ENCODE measurements at regions not wholly inside any gene's neighbourhood (a gene's known extent, or its start where the extent isn't known, plus 50 kb on each side); places are given as distances from the start of the nearest gene placed in this dataset.

DNA sequence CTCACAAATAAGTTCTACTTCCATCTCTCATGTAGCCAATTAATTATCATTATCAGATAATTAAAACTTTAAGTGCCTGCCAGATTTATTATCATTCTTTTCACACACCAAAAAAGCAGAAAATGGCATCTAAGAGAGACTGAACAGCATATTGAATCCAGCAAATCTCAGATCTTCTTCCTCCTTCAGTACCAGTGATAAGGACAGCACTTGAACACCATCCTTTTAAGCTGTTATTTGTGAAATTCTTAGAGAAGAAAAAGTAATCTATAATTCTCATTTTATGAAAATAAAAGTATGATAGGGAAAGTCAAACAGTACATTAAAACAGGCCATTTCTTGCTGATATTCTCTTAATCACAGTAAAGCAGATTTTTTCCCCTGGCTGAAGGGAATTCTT lies 104.5 kb downstream of the ELAPOR2 start:
- ChIA-PET POLR2A (no interaction called here), CTCF (no interaction called here)
- H3K27me3 ChIP-seq (replicated peaks in 1 of 2; ENCODE audit: control insufficient read depth in 2 of 2, extremely low read depth in 1 of 2, insufficient read depth in 2 of 2, low read length in 1 of 2): no peaks in the 10 kb centered on the region
- peaks cover 7% of the 10 kb centered on the region for H3K36me3 Mint-ChIP-seq
- peaks cover 0 to 2% (median 0%) of the 10 kb centered on the region in 3 donors for H3K9me3 Mint-ChIP-seq
- H3K36me3 ChIP-seq (ENCODE audit: control insufficient read depth in 2 of 2, extremely low read depth in 1 of 2, insufficient read depth in 1 of 2, low read length in 1 of 2): no peaks in the 10 kb centered on the region
- peaks cover 6% of the 10 kb centered on the region in 2 donors for H3K27me3 Mint-ChIP-seq
- H3K4me3 Mint-ChIP-seq: no peak overlapping the region
- no peak overlapping the region for H3K27ac Mint-ChIP-seq
- no peaks in the 10 kb centered on the region for H3K9me3 ChIP-seq
- no peak overlapping the region for H3K4me3 ChIP-seq (ENCODE audit: control insufficient read depth in 1 of 2, extremely low read depth in 1 of 2, low read length in 1 of 2)
- ATAC-seq (replicated peaks in 1 of 4) (no peak), DNase-seq (no peak)
- H3K4me1 Mint-ChIP-seq: peaks cover 0 to 14% (median 10%) of the 10 kb centered on the region in 3 donors
- no peaks in the 10 kb centered on the region for H3K4me1 ChIP-seq (ENCODE audit: control insufficient read depth in 1 of 2, extremely low read depth in 1 of 2, insufficient read depth in 2 of 2, low read length in 2 of 2)
- H3K27ac ChIP-seq (ENCODE audit: low read length): no peak overlapping the region

- Mint-ChIP-seq H3K27me3 (peaks cover 0 to 6% of the 10 kb centered on the region in 2 donors), H3K9me3 (no peaks in the 10 kb centered on the region), H3K36me3 (no peaks in the 10 kb centered on the region), H3K27ac (no peak overlapping the region), H3K4me3 (no peak overlapping the region), H3K4me1 (peaks cover 0 to 14% (median 10%) of the 10 kb centered on the region in 3 donors)
- Histone ChIP-seq H3K27me3 (replicated peaks in 1 of 2; ENCODE audit: control insufficient read depth in 2 of 2, extremely low read depth in 1 of 2, insufficient read depth in 2 of 2, low read length in 1 of 2) (no peaks in the 10 kb centered on the region), H3K4me3 (ENCODE audit: control insufficient read depth in 1 of 2, extremely low read depth in 1 of 2, low read length in 1 of 2) (no peak overlapping the region), H3K9me3 (no peaks in the 10 kb centered on the region), H3K36me3 (ENCODE audit: control insufficient read depth in 2 of 2, extremely low read depth in 1 of 2, insufficient read depth in 1 of 2, low read length in 1 of 2) (no peaks in the 10 kb centered on the region), H3K27ac (ENCODE audit: low read length) (no peak overlapping the region), H3K4me1 (ENCODE audit: control insufficient read depth in 1 of 2, extremely low read depth in 1 of 2, insufficient read depth in 2 of 2, low read length in 2 of 2) (no peaks in the 10 kb centered on the region)
- DNase-seq (no peak), ATAC-seq (replicated peaks in 1 of 4) (no peak)
- WGBS (ENCODE audit: insufficient coverage): 80% methylated on average over 1 of the region's 3 CpGs
- CTCF ChIA-PET: no interaction called here
- POLR2A ChIA-PET: interaction anchor here (0.5 to 0.6 kb wide), 3 partner anchors 11 to 326 kb away, joined by 3 read pairs; no protein-coding TSS in a partner anchor
These were observed 105.7 kb downstream of the ELAPOR2 start for GRCh38 chr7:86953653-86954336.

DNA sequence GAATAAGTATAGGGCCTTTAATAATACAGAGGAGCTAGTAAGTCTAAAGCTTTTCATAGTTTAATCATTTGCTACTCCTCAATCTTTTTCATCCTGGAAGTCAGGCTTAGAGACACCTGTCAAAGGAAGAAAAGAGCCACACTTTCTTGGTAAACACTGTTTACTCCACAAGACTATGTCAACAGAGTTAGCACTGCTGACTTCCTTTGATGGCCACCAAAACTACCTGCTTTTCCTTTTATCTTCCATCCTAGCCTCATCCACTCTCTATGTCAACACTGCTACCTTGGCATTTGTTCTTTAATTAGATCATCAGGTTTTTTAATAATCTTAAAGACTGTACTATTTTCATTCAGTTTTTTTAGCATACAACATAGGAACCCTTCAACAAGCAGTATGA lies 106.2 kb downstream of the ELAPOR2 start:
- Histone ChIP-seq H3K27ac (ENCODE audit: low read length) (no peak overlapping the region), H3K4me3 (ENCODE audit: control insufficient read depth in 1 of 2, extremely low read depth in 1 of 2, low read length in 1 of 2) (no peak overlapping the region), H3K9me3 (no peaks in the 10 kb centered on the region), H3K27me3 (replicated peaks in 1 of 2; ENCODE audit: control insufficient read depth in 2 of 2, extremely low read depth in 1 of 2, insufficient read depth in 2 of 2, low read length in 1 of 2) (no peaks in the 10 kb centered on the region), H3K36me3 (ENCODE audit: control insufficient read depth in 2 of 2, extremely low read depth in 1 of 2, insufficient read depth in 1 of 2, low read length in 1 of 2) (no peaks in the 10 kb centered on the region), H3K4me1 (ENCODE audit: control insufficient read depth in 1 of 2, extremely low read depth in 1 of 2, insufficient read depth in 2 of 2, low read length in 2 of 2) (no peaks in the 10 kb centered on the region)
- CTCF ChIA-PET: no interaction called here
- ATAC-seq (replicated peaks in 1 of 4): no peak
- Mint-ChIP-seq H3K4me3 (no peak overlapping the region), H3K27me3 (peaks cover 0 to 6% of the 10 kb centered on the region in 2 donors), H3K36me3 (no peaks in the 10 kb centered on the region), H3K27ac (no peak overlapping the region), H3K4me1 (peaks cover 0 to 14% (median 10%) of the 10 kb centered on the region in 3 donors), H3K9me3 (no peaks in the 10 kb centered on the region)
- DNase-seq: no peak
- POLR2A ChIA-PET: interaction anchor here (0.5 kb wide), 2 partner anchors 10 to 327 kb away, joined by 3 read pairs; no protein-coding TSS in a partner anchor

- Histone ChIP-seq H3K4me1 (ENCODE audit: control insufficient read depth in 1 of 2, extremely low read depth in 1 of 2, insufficient read depth in 2 of 2, low read length in 2 of 2) (no peaks in the 10 kb centered on the region), H3K27ac (ENCODE audit: low read length) (no peak overlapping the region), H3K36me3 (ENCODE audit: control insufficient read depth in 2 of 2, extremely low read depth in 1 of 2, insufficient read depth in 1 of 2, low read length in 1 of 2) (no peaks in the 10 kb centered on the region), H3K27me3 (replicated peaks in 1 of 2; ENCODE audit: control insufficient read depth in 2 of 2, extremely low read depth in 1 of 2, insufficient read depth in 2 of 2, low read length in 1 of 2) (no peaks in the 10 kb centered on the region), H3K9me3 (no peaks in the 10 kb centered on the region), H3K4me3 (ENCODE audit: control insufficient read depth in 1 of 2, extremely low read depth in 1 of 2, low read length in 1 of 2) (no peak overlapping the region)
- Mint-ChIP-seq H3K27me3 (peaks cover 0 to 4% of the 10 kb centered on the region in 2 donors), H3K36me3 (no peaks in the 10 kb centered on the region), H3K4me1 (peaks cover 0 to 11% (median 8%) of the 10 kb centered on the region in 3 donors), H3K27ac (no peak overlapping the region), H3K4me3 (no peak overlapping the region), H3K9me3 (no peaks in the 10 kb centered on the region)
- POLR2A ChIA-PET: no interaction called here
- DNase-seq: no peak
- CTCF ChIA-PET: no interaction called here
- no peak for ATAC-seq (replicated peaks in 1 of 4)
These were observed 107.6 kb downstream of the ELAPOR2 start for GRCh38 chr7:86951895-86952294.

DNA sequence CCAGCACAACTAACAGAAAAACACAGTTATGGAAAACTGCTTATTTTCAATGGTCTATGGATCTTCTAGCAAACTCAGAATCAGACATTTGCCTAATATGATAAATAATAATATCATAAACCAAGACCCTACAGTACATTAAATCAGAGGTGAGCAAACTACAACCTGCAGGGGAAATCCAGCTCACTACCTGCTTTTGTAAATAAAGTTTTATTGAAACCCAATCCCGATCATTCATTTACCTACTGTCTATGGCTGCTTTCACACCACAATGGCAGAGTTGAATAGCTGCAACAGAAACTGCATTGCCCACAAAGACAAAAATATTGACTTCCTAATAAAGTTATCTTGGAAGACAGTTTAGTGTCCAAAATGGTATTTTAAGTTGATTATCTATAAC lies 108.5 kb downstream of the ELAPOR2 start:
- no peaks in the 10 kb centered on the region for H3K36me3 Mint-ChIP-seq
- DNase-seq (no peak), ATAC-seq (replicated peaks in 1 of 4) (no peak)
- Histone ChIP-seq H3K36me3 (ENCODE audit: control insufficient read depth in 2 of 2, extremely low read depth in 1 of 2, insufficient read depth in 1 of 2, low read length in 1 of 2) (no peaks in the 10 kb centered on the region), H3K27me3 (replicated peaks in 1 of 2; ENCODE audit: control insufficient read depth in 2 of 2, extremely low read depth in 1 of 2, insufficient read depth in 2 of 2, low read length in 1 of 2) (no peaks in the 10 kb centered on the region), H3K9me3 (no peaks in the 10 kb centered on the region), H3K27ac (ENCODE audit: low read length) (no peak overlapping the region), H3K4me3 (ENCODE audit: control insufficient read depth in 1 of 2, extremely low read depth in 1 of 2, low read length in 1 of 2) (no peak overlapping the region), H3K4me1 (ENCODE audit: control insufficient read depth in 1 of 2, extremely low read depth in 1 of 2, insufficient read depth in 2 of 2, low read length in 2 of 2) (no peaks in the 10 kb centered on the region)
- no peaks in the 10 kb centered on the region for H3K9me3 Mint-ChIP-seq
- POLR2A ChIA-PET: no interaction called here
- CTCF ChIA-PET: no interaction called here
- H3K27ac Mint-ChIP-seq: no peak overlapping the region
- H3K27me3 Mint-ChIP-seq: peaks cover 0 to 4% of the 10 kb centered on the region in 2 donors
- H3K4me1 Mint-ChIP-seq: peaks cover 0 to 4% (median 3%) of the 10 kb centered on the region in 3 donors
- no peak overlapping the region for H3K4me3 Mint-ChIP-seq
- WGBS (ENCODE audit: insufficient coverage): no CpG with 5 or more reads among the region's 1 CpG

DNA sequence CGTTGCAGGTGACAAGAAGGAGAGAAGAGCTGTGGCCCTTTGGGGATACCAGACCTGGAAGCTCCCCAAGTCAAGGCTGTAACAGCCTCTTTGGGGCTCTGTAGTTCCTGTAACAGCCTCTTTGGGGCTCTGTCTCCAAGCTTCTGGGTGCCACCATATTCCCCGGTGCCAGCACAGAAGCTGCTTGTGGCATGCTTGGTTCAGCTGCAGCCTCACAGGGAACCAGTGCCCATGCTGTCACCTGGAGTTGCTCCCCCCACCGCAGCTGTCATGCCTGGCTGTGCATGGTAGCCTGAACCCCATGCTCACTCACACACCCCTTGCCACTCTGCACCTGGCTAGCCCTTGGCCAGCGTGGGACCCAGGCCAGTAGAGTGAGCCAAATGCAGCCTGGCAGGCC lies 109.1 kb downstream of the ELAPOR2 start:
- ATAC-seq (replicated peaks in 1 of 4) (peak in 2 of 4 experiments; percentile 40 to 43), DNase-seq (peak in 2 of 35 experiments; percentile 3 to 10)
- H3K4me1 Mint-ChIP-seq: peaks cover 0 to 3% (median 0%) of the 10 kb centered on the region in 3 donors
- Histone ChIP-seq H3K9me3 (no peaks in the 10 kb centered on the region), H3K4me1 (ENCODE audit: control insufficient read depth in 1 of 2, extremely low read depth in 1 of 2, insufficient read depth in 2 of 2, low read length in 2 of 2) (no peaks in the 10 kb centered on the region), H3K27me3 (replicated peaks in 1 of 2; ENCODE audit: control insufficient read depth in 2 of 2, extremely low read depth in 1 of 2, insufficient read depth in 2 of 2, low read length in 1 of 2) (no peaks in the 10 kb centered on the region), H3K4me3 (ENCODE audit: control insufficient read depth in 1 of 2, extremely low read depth in 1 of 2, low read length in 1 of 2) (no peak overlapping the region), H3K27ac (ENCODE audit: low read length) (no peak overlapping the region), H3K36me3 (ENCODE audit: control insufficient read depth in 2 of 2, extremely low read depth in 1 of 2, insufficient read depth in 1 of 2, low read length in 1 of 2) (no peaks in the 10 kb centered on the region)
- no peaks in the 10 kb centered on the region for H3K9me3 Mint-ChIP-seq
- CTCF ChIA-PET: no interaction called here
- H3K36me3 Mint-ChIP-seq: no peaks in the 10 kb centered on the region
- no peak overlapping the region for H3K4me3 Mint-ChIP-seq
- H3K27ac Mint-ChIP-seq: no peak overlapping the region
- peaks cover 0 to 4% of the 10 kb centered on the region in 2 donors for H3K27me3 Mint-ChIP-seq
- POLR2A ChIA-PET: no interaction called here
- WGBS (ENCODE audit: insufficient coverage): 71% methylated on average over 2 of the region's 4 CpGs

GRCh38 chr7:86949779-86950260 lies 109.6 kb downstream of the ELAPOR2 start:
- no peaks in the 10 kb centered on the region for H3K36me3 ChIP-seq (ENCODE audit: control insufficient read depth in 2 of 2, extremely low read depth in 1 of 2, insufficient read depth in 1 of 2, low read length in 1 of 2)
- H3K4me1 Mint-ChIP-seq: peaks cover 0 to 3% (median 0%) of the 10 kb centered on the region in 3 donors
- ATAC-seq (replicated peaks in 1 of 4): peak in 1 of 4 experiments; percentile 20
- ChIA-PET CTCF (no interaction called here), POLR2A (no interaction called here)
- no peak overlapping the region for H3K4me3 ChIP-seq (ENCODE audit: control insufficient read depth in 1 of 2, extremely low read depth in 1 of 2, low read length in 1 of 2)
- H3K9me3 Mint-ChIP-seq: no peaks in the 10 kb centered on the region
- 83% methylated on average over 1 of the region's 3 CpGs for WGBS (ENCODE audit: insufficient coverage)
- H3K4me3 Mint-ChIP-seq: no peak overlapping the region
- H3K27ac Mint-ChIP-seq: no peak overlapping the region
- H3K27me3 ChIP-seq (replicated peaks in 1 of 2; ENCODE audit: control insufficient read depth in 2 of 2, extremely low read depth in 1 of 2, insufficient read depth in 2 of 2, low read length in 1 of 2): no peaks in the 10 kb centered on the region
- no peak for DNase-seq
- no peaks in the 10 kb centered on the region for H3K9me3 ChIP-seq
- H3K27me3 Mint-ChIP-seq: peaks cover 0 to 4% of the 10 kb centered on the region in 2 donors
- H3K36me3 Mint-ChIP-seq: no peaks in the 10 kb centered on the region
- no peak overlapping the region for H3K27ac ChIP-seq (ENCODE audit: low read length)
- H3K4me1 ChIP-seq (ENCODE audit: control insufficient read depth in 1 of 2, extremely low read depth in 1 of 2, insufficient read depth in 2 of 2, low read length in 2 of 2): no peaks in the 10 kb centered on the region
